ENCODE measurements at regions not wholly inside any gene's neighbourhood (a gene's known extent, or its start where the extent isn't known, plus 50 kb on each side); places are given as distances from the start of the nearest gene placed in this dataset.

- TF ChIP-seq MXI1 (IDR thresholded peaks at IDR 0.05; ENCODE audit: borderline replicate concordance, low read depth, low read length) = no peak
- TF ChIP-seq, protein P1, sequence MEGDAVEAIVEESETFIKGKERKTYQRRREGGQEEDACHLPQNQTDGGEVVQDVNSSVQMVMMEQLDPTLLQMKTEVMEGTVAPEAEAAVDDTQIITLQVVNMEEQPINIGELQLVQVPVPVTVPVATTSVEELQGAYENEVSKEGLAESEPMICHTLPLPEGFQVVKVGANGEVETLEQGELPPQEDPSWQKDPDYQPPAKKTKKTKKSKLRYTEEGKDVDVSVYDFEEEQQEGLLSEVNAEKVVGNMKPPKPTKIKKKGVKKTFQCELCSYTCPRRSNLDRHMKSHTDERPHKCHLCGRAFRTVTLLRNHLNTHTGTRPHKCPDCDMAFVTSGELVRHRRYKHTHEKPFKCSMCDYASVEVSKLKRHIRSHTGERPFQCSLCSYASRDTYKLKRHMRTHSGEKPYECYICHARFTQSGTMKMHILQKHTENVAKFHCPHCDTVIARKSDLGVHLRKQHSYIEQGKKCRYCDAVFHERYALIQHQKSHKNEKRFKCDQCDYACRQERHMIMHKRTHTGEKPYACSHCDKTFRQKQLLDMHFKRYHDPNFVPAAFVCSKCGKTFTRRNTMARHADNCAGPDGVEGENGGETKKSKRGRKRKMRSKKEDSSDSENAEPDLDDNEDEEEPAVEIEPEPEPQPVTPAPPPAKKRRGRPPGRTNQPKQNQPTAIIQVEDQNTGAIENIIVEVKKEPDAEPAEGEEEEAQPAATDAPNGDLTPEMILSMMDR (CRISPR knock-in tag; IDR thresholded peaks at IDR 0.05) = no peak
- TF ChIP-seq CEBPG (CRISPR knock-in tag; IDR thresholded peaks at IDR 0.05) = no peak
- no peak for TF ChIP-seq ZFP90 (CRISPR knock-in tag; IDR thresholded peaks at IDR 0.05; ENCODE audit: borderline replicate concordance)
- TF ChIP-seq NFIC (IDR thresholded peaks at IDR 0.05; ENCODE audit: low read length) = no peak
- no peak for TF ChIP-seq POLR2A (IDR thresholded peaks at IDR 0.05; ENCODE audit: insufficient read depth in 1 of 2, low read depth in 2 of 2, low read length in 2 of 2)
- no peak for TF ChIP-seq TBX2 (CRISPR knock-in tag; IDR thresholded peaks at IDR 0.05; ENCODE audit: borderline replicate concordance)
- TF ChIP-seq FIP1L1 (IDR thresholded peaks at IDR 0.05; ENCODE audit: borderline replicate concordance, insufficient read depth, low read depth, low read length) = no peak
- TF ChIP-seq ZNF274 (CRISPR knock-in tag; IDR thresholded peaks at IDR 0.05) = no peak
- TF ChIP-seq EP300 (IDR thresholded peaks at IDR 0.05; ENCODE audit: low read depth in 2 of 2, low read length in 2 of 2) = no peak
- no peak for TF ChIP-seq EP300 (CRISPR knock-in tag; IDR thresholded peaks at IDR 0.05; ENCODE audit: borderline replicate concordance)
- no peak for TF ChIP-seq POLR2AphosphoS2 (IDR thresholded peaks at IDR 0.05; ENCODE audit: low read depth, low read length)
- TF ChIP-seq ARID2 (CRISPR knock-in tag; IDR thresholded peaks at IDR 0.05; ENCODE audit: borderline replicate concordance) = no peak
These were observed 659.2 kb upstream of the RAB6C start for GRCh38 chr2:129320288-129320687.
